ENCODE measurements at regions not wholly inside any gene's neighbourhood (a gene's known extent, or its start where the extent isn't known, plus 50 kb on each side); places are given as distances from the start of the nearest gene placed in this dataset.

DNA sequence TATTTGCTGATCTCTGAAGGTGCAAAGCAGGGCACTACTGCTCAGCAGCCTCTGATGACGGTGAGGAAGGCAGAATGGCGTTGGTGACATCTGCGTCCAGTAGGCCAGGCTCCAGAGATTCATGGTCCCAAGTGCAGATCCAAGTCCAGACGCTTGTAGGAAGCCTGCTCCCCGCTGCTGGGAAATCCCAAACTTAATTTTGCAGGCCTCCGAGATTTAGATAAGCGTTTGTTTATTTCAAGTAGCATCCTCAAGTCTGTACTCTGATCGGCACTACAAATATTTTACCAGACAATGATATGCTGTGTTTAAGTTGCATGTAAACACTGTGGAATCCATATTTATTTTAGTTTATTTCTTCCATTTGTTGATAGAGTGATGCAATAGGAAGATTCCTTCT is 244.9 kb upstream of the KLF6 start:
- DNase-seq: no peak

GRCh38 chr10:4028854-4029583 is 244.0 kb upstream of the KLF6 start:
- DNase-seq: no peak

GRCh38 chr10:4028027-4028471 is 243.0 kb upstream of the KLF6 start:
- DNase-seq: no peak

- no peak for DNase-seq
Measured at GRCh38 chr10:4025339-4025738, 240.3 kb upstream of the KLF6 start.

DNA sequence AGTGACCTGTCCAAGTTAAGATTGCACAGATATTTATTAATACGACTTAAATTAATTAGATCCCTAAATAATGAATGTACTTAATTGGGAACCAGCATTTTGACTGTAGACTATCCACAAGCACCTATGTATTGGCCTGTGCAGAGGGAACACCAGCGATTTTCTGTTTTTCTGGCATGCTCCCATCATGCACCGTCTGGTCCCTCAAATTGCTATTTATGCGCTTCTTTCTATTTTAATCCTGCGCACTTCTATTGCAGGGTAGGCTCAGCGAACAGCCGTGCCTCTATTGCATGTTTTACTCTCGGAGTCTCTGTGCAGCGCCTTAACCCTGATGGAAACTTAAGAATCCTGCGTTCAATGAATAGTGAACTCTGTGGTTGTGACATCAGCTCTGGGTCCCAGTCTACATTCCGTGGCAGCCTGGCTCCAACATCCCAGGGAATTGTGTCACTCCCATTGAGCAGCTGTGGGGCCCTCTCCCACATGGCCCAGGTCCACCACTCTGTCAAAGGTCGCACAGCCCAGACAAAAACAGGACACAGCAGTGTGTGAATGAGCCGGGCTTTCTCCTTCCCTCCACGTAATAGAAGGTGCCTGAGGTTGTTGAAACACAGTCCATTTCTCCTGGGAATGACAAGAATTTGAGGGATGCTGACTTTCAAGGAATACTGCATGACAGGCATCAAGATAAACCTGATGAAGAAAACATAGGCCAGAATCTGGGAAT is 239.7 kb upstream of the KLF6 start:
- DNase-seq: no peak

DNA sequence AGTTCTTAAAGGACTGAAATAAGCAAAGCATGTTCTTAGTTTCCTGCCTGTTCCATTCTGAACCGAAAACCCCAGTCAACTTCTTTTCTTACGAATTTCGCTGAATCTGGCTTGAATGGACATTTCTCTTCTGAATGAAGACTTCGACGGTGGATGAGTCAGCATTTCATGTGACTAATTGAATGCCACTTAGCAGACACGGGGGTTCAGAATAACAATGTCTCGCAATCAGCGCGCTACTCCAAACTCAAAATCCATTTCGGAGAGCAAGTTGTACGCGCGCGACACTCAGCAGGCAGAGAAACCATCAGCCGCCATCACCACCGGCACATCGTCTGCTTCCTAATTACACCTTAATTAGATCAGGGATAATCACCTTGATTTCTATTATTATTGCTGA is 239.0 kb upstream of the KLF6 start:
- no peak for DNase-seq

GRCh38 chr10:4022473-4022872 is 237.5 kb upstream of the KLF6 start:
- no peak for DNase-seq

GRCh38 chr10:4020631-4021030 is 235.6 kb upstream of the KLF6 start:
- DNase-seq: no peak

DNA sequence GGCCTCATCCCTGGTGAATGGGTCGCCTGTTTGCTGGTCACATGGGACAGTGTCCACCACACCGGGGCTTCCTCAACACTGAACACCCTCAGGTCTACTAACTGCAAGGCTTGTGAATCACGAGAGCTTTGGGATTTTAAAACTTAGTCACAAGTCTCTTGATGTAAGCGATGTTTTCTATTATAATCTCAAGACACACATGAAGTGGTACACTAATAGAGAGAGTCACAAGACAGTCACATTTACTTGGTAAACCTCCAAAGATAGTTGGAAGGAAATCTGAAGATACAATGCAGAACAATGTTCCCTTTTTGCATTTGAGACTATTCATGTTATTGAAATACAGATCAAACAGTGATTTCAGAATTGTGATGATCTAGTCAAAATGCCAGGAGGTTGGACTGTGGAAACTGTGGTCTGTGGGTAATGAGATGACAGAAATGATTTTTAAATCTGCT is 233.1 kb upstream of the KLF6 start:
- no peak for DNase-seq

GRCh38 chr10:4017336-4017735 is 232.3 kb upstream of the KLF6 start:
- no peak for DNase-seq

- no peak for DNase-seq
Measured at GRCh38 chr10:4016214-4016740, 231.3 kb upstream of the KLF6 start.

DNA sequence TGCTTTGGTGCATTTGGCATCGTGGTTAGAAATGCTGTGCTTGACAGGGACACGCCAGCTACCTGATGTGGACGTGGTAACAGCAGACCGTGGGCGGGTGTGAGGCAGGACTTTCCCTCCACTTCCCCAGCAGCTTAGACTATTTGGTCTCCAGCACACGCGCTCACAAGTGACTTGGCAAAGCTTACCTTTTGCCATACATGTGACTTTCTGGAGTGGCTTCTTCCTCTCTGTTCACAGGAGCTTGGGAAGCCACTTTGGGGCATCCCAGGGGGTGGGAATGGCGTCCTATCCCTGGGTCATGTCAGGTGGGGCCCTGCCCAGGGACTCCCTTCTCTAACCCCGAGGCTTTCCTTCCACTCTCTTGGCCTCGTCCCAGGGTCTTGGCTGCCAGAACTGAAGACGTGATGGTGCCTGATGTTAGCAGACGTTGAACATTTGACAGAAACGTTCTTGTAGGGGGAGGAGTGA is 228.7 kb upstream of the KLF6 start:
- DNase-seq: no peak

- no peak for DNase-seq
Measured at GRCh38 chr10:4012848-4013247, 227.8 kb upstream of the KLF6 start.

- no peak for DNase-seq
Measured at GRCh38 chr10:4011136-4011812, 226.3 kb upstream of the KLF6 start.

GRCh38 chr10:4008676-4009382 is 223.8 kb upstream of the KLF6 start:
- no peak for DNase-seq

DNA sequence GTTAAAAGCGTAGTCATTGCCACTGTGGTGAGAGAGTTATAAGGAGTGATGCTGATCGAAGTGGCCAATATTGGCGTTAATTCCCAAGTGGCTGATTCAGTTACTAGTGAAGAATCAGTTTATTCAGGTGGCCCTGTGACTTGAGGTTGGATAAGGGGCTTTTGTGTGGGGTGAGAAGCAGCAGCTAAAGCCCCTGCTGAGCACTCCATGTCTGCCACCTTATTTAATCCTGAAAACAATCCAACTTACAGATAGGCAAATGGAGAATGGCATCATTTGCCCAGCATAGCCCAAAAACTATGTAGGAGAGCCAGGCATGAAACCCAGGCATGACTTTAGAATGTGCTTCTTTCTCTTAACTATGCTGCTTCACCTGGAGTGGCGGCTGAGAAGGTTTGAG is 222.8 kb upstream of the KLF6 start:
- DNase-seq: no peak

DNA sequence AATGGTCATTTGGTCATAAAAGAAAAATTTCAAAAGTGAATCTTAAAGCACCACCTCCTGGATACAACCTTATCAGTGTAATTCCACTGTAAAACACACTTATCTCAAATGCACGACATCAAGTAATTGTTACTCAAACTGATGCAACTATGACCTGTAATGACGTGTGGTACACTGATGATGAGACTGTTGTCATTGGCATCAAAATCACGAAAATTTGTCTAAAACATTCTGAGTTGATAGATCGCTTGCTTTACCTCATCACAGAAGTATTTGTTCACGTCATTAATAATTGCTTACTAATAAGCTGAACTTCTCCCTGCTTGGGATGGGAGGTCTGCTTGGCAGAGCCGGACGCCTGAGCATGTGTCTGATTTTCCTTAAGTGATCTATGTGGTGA is 221.8 kb upstream of the KLF6 start:
- DNase-seq: no peak

DNA sequence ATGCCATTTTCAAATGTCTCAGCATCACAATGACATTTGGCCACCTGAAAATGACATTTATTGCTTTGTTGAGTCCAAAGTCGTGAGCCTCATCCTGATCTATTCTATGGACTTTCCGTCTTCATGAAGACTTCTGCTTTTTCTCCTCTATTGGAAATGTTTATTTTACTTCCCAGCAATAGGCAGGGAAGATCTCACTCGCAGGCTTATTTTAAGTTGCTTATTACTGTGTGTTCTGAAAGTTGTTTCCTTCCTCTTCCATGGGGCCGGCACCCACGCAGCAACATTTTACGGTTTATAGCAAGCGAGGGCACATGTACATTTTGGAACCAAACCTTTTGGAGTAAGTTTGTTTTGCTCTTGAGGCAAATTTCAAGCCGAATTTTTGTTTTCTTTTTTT is 221.0 kb upstream of the KLF6 start:
- DNase-seq: no peak

GRCh38 chr10:4004990-4005389 is 220.0 kb upstream of the KLF6 start:
- DNase-seq: no peak

DNA sequence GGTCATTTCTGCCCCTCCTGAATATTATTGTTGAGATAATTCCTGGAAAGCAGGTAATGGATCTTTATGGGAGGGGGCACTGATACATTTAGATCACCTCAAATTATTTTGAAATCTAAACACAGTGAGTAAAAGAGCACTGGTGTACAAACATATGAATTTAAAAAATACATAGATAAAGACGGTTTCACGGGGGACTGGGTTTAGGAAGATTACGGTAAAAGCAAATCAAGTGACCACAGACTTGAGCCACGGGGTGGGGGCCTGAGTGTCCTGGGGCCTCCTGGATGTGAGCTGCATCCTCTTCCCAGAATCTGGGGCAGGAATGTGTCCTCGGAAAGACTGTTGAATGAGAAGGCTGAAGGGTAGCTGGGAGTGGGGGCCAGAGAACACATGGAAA is 219.1 kb upstream of the KLF6 start:
- DNase-seq: no peak

DNA sequence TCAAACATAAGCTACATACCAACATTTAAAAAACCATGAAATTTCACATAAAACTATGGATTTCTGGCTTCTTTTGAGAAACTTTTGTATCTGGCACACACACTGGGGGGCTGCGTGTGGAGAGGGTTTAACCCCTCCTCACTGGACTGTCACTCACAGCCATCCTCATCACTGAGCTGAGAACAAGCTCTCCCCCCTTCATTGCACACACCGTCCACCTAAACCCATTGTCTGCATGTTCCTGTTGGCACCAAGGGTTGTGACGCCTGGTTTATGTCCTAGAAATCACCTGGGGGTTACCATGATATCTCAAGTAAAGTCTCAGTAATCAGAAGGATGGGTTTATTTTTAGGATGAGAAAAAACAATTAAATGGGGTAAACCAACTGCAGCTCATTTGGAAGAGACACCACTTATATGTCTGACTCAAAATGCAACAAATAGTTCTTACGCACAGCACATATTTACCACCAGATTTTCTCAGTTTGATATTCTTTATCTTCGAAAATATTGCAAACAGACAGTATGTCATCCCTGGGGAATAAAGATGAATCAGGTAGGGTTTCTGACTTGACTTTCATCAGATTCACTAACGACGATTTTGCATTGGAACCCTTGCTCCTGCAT is 218.5 kb upstream of the KLF6 start:
- DNase-seq: no peak

DNA sequence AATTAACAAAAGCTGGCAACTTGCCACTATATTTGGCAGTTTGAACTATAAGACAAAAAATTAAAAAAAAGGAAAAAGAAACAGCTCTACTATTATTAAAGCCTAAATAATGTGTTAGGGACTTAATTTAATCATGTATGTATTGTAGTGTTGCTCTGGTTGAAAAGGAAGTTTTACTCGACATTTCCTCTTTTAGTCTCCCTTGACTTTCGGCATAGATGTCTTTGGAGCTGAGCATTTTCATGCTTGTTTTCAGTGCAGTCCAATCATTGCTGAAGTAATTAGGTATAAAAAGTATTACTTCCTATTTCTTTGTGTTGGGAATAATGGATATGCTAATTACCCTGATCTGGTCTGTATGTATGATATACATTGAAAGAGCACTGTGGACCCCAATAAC is 216.8 kb upstream of the KLF6 start:
- DNase-seq: no peak

Data from activated naive CD4-positive, alpha-beta T cell (primary cell).